HepG2 (cell line): ENCODE measurements at regions not wholly inside any gene's neighbourhood (a gene's known extent, or its start where the extent isn't known, plus 50 kb on each side); places are given as distances from the start of the nearest gene placed in this dataset.

Experiments used
- ATAC-seq: fragments of 200-7000 bp; cut with Tn5 transposase; 3 replicates; pipeline ENCODE4 v1.9.1; 2020; ENCODE audit warnings: mild to moderate bottlenecking, moderate library complexity
- BruUV-seq: library from RNA; stranded (reverse); fragments of 400-500 nt; replicated peaks from 2 replicates; lab custom pipeline; 2021; lab: Mats Ljungman, UMichigan
- CTCF ChIA-PET: fragments of 300-600 bp; formaldehyde crosslinking; extraction: SDS; loops from one replicate; lab custom pipeline; 2021; ENCODE audit warnings: low total read pairs, inconsistent platforms, low intra/inter-chr PET ratio; lab: Yijun Ruan, JAX
- POLR2A ChIA-PET: fragments of 350-600 bp; sonication (Branson Sonifier 250); formaldehyde crosslinking; loops from one replicate; lab custom pipeline; 2020; ENCODE audit warnings: antibody characterized with exemption, inconsistent platforms; lab: Yijun Ruan, JAX
- DNase-seq: peaks from one replicate; pipeline ENCODE4 v3.0.0-alpha.2; 2015; ENCODE audit warnings: low spot score
- FAIRE-seq: peaks from 3 replicates; lab custom pipeline; 2011; peaks lifted over from hg19 to GRCh38; lab: Jason Lieb, UNC
- H2AFZ ChIP-seq: one replicate; pipeline ENCODE4 v1.6.1; 2011; ENCODE audit warnings: low read length, inconsistent platforms
- H3K27ac ChIP-seq: fragments of 300-600 bp; 3 replicates; pipeline ENCODE4 v1.8.0; 2011; ENCODE audit warnings: mixed run types, mild to moderate bottlenecking, mixed read lengths, low read length, inconsistent platforms; ENCODE audit not compliant: insufficient read depth; ENCODE audit errors: extremely low read length
- H3K27me3 ChIP-seq, 2 experiments: fragments of 200-600 bp in 1 of 2; 2 replicates in 1 of 2; 3 replicates in 1 of 2; pipeline versions ENCODE4 v1.6.0 to v1.8.0; 2011; ENCODE audit warnings: low read length in 2 of 2, mild to moderate bottlenecking in 2 of 2, moderate library complexity in 2 of 2, inconsistent platforms in 1 of 2; ENCODE audit not compliant: insufficient read depth in 2 of 2, control insufficient read depth in 1 of 2
- H3K36me3 ChIP-seq, 2 experiments: fragments of 200-600 bp in 1 of 2; replicated peaks in 1 of 2; 2 replicates in 1 of 2; 3 replicates in 1 of 2; pipeline versions ENCODE4 v1.5.1 to v1.8.0; 2011; ENCODE audit warnings: low read length in 2 of 2, inconsistent platforms in 1 of 2; ENCODE audit not compliant: insufficient read depth in 2 of 2, control insufficient read depth in 1 of 2
- H3K4me1 ChIP-seq: 2 replicates; pipeline ENCODE4 v1.5.1; 2012; ENCODE audit warnings: low read length, inconsistent platforms; ENCODE audit not compliant: insufficient read depth
- H3K4me2 ChIP-seq: 2 replicates; pipeline ENCODE4 v1.6.0; 2011; ENCODE audit warnings: low read depth, low read length, inconsistent platforms
- H3K4me3 ChIP-seq, 3 experiments: fragments of 200-600 bp in 1 of 3; sonication (generic), shearing (Covaris generic) in 1 of 3; replicated peaks in 1 of 3; 2 replicates each; pipeline ENCODE4 v1.5.1; 2011 to 2016; ENCODE audit warnings: low read length in 3 of 3, inconsistent platforms in 2 of 3, low read depth in 2 of 3, mild to moderate bottlenecking in 2 of 3, control low read depth in 1 of 3, mixed read lengths in 1 of 3; ENCODE audit not compliant: insufficient read depth in 1 of 3
- H3K79me2 ChIP-seq: one replicate; pipeline ENCODE4 v1.6.1; 2011; ENCODE audit warnings: low read length, inconsistent platforms; ENCODE audit not compliant: insufficient read depth
- H3K9ac ChIP-seq: 2 replicates; pipeline ENCODE4 v1.6.0; 2011; ENCODE audit warnings: mild to moderate bottlenecking, low read depth, low read length, inconsistent platforms; ENCODE audit not compliant: insufficient read depth
- H3K9me3 ChIP-seq: 2 replicates; pipeline ENCODE4 v1.5.1; 2012; ENCODE audit warnings: mild to moderate bottlenecking, low read length
- H4K20me1 ChIP-seq: 2 replicates; pipeline ENCODE4 v1.6.0; 2011; ENCODE audit warnings: inconsistent platforms, mild to moderate bottlenecking, low read length, moderate library complexity; ENCODE audit not compliant: insufficient read depth
- ATF2 ChIP-seq: sonication (generic); formaldehyde crosslinking; IDR thresholded peaks from 2 replicates; pipeline ENCODE4 v1.4.0; 2020; ENCODE audit warnings: missing genetic modification reagents
- EHMT2 ChIP-seq: fragments of 200-600 bp; sonication (generic); IDR thresholded peaks from 2 replicates; pipeline ENCODE4 v1.7.0; 2017; ENCODE audit warnings: antibody characterized with exemption, low read depth, low read length, borderline replicate concordance
- KMT2A ChIP-seq: sonication (generic); formaldehyde crosslinking; IDR thresholded peaks from 2 replicates; pipeline ENCODE4 v1.4.0; 2020; ENCODE audit warnings: missing genetic modification reagents
- MTF1 ChIP-seq: sonication (generic); formaldehyde crosslinking; IDR thresholded peaks from 2 replicates; pipeline ENCODE4 v1.5.0; 2020; ENCODE audit warnings: missing genetic modification reagents
- SMARCE1 ChIP-seq: fragments of 450-650 bp; IDR thresholded peaks from 2 replicates; pipeline ENCODE4 v1.6.1; 2017; ENCODE audit warnings: borderline replicate concordance
- U2AF1 ChIP-seq: fragments of 200-400 bp; formaldehyde crosslinking; optimal IDR thresholded peaks from 2 replicates; pipeline ENCODE3; 2017; ENCODE audit warnings: mild to moderate bottlenecking, low read depth, low read length
- ZNF20 ChIP-seq: sonication (generic); formaldehyde crosslinking; IDR thresholded peaks from 2 replicates; pipeline ENCODE4 v1.4.0; 2020; ENCODE audit warnings: mild to moderate bottlenecking, moderate library complexity, missing genetic modification reagents
- ZNF24 ChIP-seq: fragments of 450-650 bp; IDR thresholded peaks from 2 replicates; pipeline ENCODE4 v1.6.1; 2017; ENCODE audit warnings: antibody characterized with exemption, mild to moderate bottlenecking
- ZNF589 ChIP-seq: sonication (generic); formaldehyde crosslinking; conservative IDR thresholded peaks from 2 replicates; pipeline ENCODE4 v1.8.0; 2022; ENCODE audit warnings: mild to moderate bottlenecking, moderate library complexity, missing genetic modification reagents
- WGBS: methylation state at CpG from one replicate; pipeline ENCODE4 v1.1.6; 2017; ENCODE audit warnings: low lambda C conversion rate; 5-methylcytosine and 5-hydroxymethylcytosine counted together
- in situ Hi-C: cut with HindIII; loops from 2 replicates; pipeline ENCODE4 v1.10.0; 2017; ENCODE audit warnings: low pct_unique_long_range_greater_than_20kb; ENCODE audit not compliant: extremely low pct_ligation_motif_present
- intact Hi-C: fragments of 100-400 bp; cut with micrococcal nuclease; formaldehyde crosslinking; loops from one replicate; pipeline ENCODE4 v1.10.0; 2022; ENCODE audit not compliant: unreplicated experiment
- TF ChIP-seq, protein P1 (sequence below): sonication (generic); formaldehyde crosslinking; IDR thresholded peaks from 2 replicates; pipeline ENCODE4 v1.8.1; 2023; ENCODE audit warnings: mild to moderate bottlenecking, missing genetic modification reagents
- TF ChIP-seq, protein P2 (sequence below): sonication (generic); formaldehyde crosslinking; IDR thresholded peaks from 2 replicates; pipeline ENCODE4 v1.5.0; 2020; ENCODE audit warnings: mild to moderate bottlenecking, missing genetic modification reagents, borderline replicate concordance
- TF ChIP-seq, protein P3 (sequence below): sonication (generic); formaldehyde crosslinking; IDR thresholded peaks from 2 replicates; pipeline ENCODE4 v1.4.0; 2020; ENCODE audit warnings: mild to moderate bottlenecking, missing genetic modification reagents
- TF ChIP-seq, protein P4 (sequence below): sonication (generic); formaldehyde crosslinking; IDR thresholded peaks from 2 replicates; pipeline ENCODE4 v1.8.0; 2022; ENCODE audit warnings: missing genetic modification reagents, mild to moderate bottlenecking, inconsistent platforms, borderline replicate concordance

DNA sequence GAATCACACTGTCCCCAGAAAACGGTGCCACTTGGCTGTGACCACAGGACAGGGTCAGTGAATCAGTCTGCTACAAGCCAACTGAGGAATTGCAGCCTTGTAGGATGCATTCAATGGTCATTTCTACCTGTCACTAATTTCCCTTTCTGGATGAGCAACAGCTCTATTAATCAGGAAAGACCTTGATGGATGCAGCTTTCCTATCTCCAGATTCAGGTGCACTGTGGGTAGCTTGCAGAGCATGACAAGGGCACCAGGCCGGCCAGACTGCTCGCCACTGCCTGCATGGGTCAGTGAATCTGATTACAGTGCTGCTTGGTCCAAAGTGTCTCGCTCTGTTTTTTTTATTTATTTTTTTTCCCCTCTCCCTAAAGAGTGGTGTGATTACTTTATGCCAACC lies 506.8 kb upstream of the AUTS2 start:
- FAIRE-seq: no peak

GRCh38 chr7:69095127-69095526 lies 503.1 kb upstream of the AUTS2 start:
- H3K79me2 ChIP-seq: no peaks in the 10 kb centered on the region
- POLR2A ChIA-PET: no interaction called here
- FAIRE-seq (no peak), DNase-seq (no peak), ATAC-seq (no peak)
- no peaks in the 10 kb centered on the region for H4K20me1 ChIP-seq
- in situ Hi-C loops: no loop called here
- no peak overlapping the region for H3K4me2 ChIP-seq
- no TSS peak for BruUV-seq
- H3K9ac ChIP-seq: no peak overlapping the region
- intact Hi-C loops: no loop called here
- CTCF ChIA-PET: no interaction called here
- H3K27me3 ChIP-seq: no peaks in the 10 kb centered on the region; a peak in 1 of 5 replicates
- H2AFZ ChIP-seq: no peak overlapping the region
- no peak overlapping the region for H3K27ac ChIP-seq
- 2% methylated on average over 2 of the region's 2 CpGs for WGBS
- no peaks in the 10 kb centered on the region for H3K4me1 ChIP-seq
- no peak overlapping the region for H3K4me3 ChIP-seq
- peaks cover 55% of the 10 kb centered on the region for H3K9me3 ChIP-seq
- no peaks in the 10 kb centered on the region for H3K36me3 ChIP-seq
- TF ChIP-seq, protein P1, sequence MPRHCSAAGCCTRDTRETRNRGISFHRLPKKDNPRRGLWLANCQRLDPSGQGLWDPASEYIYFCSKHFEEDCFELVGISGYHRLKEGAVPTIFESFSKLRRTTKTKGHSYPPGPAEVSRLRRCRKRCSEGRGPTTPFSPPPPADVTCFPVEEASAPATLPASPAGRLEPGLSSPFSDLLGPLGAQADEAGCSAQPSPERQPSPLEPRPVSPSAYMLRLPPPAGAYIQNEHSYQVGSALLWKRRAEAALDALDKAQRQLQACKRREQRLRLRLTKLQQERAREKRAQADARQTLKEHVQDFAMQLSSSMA (CRISPR knock-in tag): no peak
- TF ChIP-seq ZNF589 (no peak), SMARCE1 (no peak), MTF1 (CRISPR knock-in tag) (no peak), KMT2A (CRISPR knock-in tag) (no peak), ZNF24 (no peak), ZNF20 (CRISPR knock-in tag) (no peak), EHMT2 (no peak), U2AF1 (no peak), ATF2 (CRISPR knock-in tag) (no peak)
- TF ChIP-seq, protein P2, sequence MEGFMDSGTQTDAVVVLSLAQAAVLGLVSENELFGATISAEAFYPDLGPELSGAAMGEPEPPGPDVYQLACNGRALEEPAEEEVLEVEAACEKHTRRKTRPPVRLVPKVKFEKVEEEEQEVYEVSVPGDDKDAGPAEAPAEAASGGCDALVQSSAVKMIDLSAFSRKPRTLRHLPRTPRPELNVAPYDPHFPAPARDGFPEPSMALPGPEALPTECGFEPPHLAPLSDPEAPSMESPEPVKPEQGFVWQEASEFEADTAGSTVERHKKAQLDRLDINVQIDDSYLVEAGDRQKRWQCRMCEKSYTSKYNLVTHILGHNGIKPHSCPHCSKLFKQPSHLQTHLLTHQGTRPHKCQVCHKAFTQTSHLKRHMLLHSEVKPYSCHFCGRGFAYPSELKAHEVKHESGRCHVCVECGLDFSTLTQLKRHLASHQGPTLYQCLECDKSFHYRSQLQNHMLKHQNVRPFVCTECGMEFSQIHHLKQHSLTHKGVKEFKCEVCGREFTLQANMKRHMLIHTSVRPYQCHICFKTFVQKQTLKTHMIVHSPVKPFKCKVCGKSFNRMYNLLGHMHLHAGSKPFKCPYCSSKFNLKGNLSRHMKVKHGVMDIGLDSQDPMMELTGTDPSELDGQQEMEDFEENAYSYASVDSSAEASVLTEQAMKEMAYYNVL (CRISPR knock-in tag): no peak
- TF ChIP-seq, protein P3, sequence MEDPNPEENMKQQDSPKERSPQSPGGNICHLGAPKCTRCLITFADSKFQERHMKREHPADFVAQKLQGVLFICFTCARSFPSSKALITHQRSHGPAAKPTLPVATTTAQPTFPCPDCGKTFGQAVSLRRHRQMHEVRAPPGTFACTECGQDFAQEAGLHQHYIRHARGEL: no peak

More for the DNA sequence above, 506.8 kb upstream of the AUTS2 start:
- no peak overlapping the region for H3K9ac ChIP-seq
- no peaks in the 10 kb centered on the region for H4K20me1 ChIP-seq
- H3K4me2 ChIP-seq: no peak overlapping the region
- peaks cover 51% of the 10 kb centered on the region for H3K9me3 ChIP-seq
- no TSS peak for BruUV-seq
- no peaks in the 10 kb centered on the region for H3K36me3 ChIP-seq
- POLR2A ChIA-PET: no interaction called here
- no peak for ATAC-seq
- H3K27me3 ChIP-seq: no peaks in the 10 kb centered on the region; a peak in 1 of 5 replicates
- H3K27ac ChIP-seq: no peak overlapping the region
- H3K4me1 ChIP-seq: no peaks in the 10 kb centered on the region
- H2AFZ ChIP-seq: no peak overlapping the region
- DNase-seq: no peak
- intact Hi-C loops (no loop called here), in situ Hi-C loops (no loop called here)
- TF ChIP-seq, protein P4, sequence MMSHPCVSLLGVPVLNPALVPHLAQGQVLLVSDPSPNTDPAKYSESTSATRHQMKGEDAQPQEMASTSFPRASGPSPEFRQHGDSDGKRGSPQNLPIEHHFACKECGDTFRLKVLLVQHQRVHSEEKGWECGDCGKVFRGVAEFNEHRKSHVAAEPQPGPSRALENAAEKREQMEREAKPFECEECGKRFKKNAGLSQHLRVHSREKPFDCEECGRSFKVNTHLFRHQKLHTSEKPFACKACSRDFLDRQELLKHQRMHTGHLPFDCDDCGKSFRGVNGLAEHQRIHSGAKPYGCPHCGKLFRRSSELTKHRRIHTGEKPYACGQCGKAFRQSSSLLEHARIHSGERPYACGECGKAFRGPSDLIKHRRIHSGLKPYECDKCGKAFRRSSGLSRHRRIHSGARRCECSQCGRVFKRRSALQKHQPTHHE (CRISPR knock-in tag): no peak
- H3K79me2 ChIP-seq: no peaks in the 10 kb centered on the region
- CTCF ChIA-PET: no interaction called here
- WGBS: 4% methylated on average over 4 of the region's 4 CpGs
- H3K4me3 ChIP-seq: no peak overlapping the region
